ENCODE measurements at regions not wholly inside any gene's neighbourhood (a gene's known extent, or its start where the extent isn't known, plus 50 kb on each side); places are given as distances from the start of the nearest gene placed in this dataset.

GRCh38 chr1:13881385-13882088, 181.5 kb downstream of the PRDM2 start:
- TF ChIP-seq CTCF (conservative IDR thresholded peaks at IDR 0.05 in 1 of 2, IDR thresholded peaks at IDR 0.05 in 1 of 2; ENCODE audit: extremely low read depth in 1 of 2, insufficient read depth in 1 of 2, low read depth in 1 of 2, low read length in 2 of 2) (no peak), EZH2 (IDR thresholded peaks at IDR 0.05; ENCODE audit: borderline replicate concordance, low read length) (no peak)

All from mammary epithelial cell (primary cell).